Cardiac muscle cell (in vitro differentiated cells and primary cell): ENCODE measurements at regions not wholly inside any gene's neighbourhood (a gene's known extent, or its start where the extent isn't known, plus 50 kb on each side); places are given as distances from the start of the nearest gene placed in this dataset.

Experiments used
- DNase-seq, 2 donors: peaks; one replicate each; pipeline versions ENCODE4 v3.0.0 to v3.0.0-alpha.2; 2010 to 2017; ENCODE audit warnings: low read depth in 1 of 2, low spot score in 1 of 2
- H3K27ac ChIP-seq: fragments of 200-600 bp; sonication (generic); 2 replicates; pipeline ENCODE4 v1.5.1; 2016
- H3K27me3 ChIP-seq: fragments of 200-600 bp; sonication (generic); 2 replicates; pipeline ENCODE4 v1.6.0; 2016; ENCODE audit warnings: control low read depth
- H3K36me3 ChIP-seq: fragments of 200-600 bp; sonication (generic); 2 replicates; pipeline ENCODE4 v1.5.1; 2016; ENCODE audit warnings: control low read depth
- H3K4me1 ChIP-seq: fragments of 200-600 bp; sonication (generic); 2 replicates; pipeline ENCODE4 v1.8.1; 2017; ENCODE audit warnings: low read depth, mild to moderate bottlenecking, mixed run types
- H3K4me3 ChIP-seq: fragments of 200-600 bp; sonication (generic); 2 replicates; pipeline ENCODE4 v1.5.1; 2016; ENCODE audit warnings: mild to moderate bottlenecking
- H3K9me3 ChIP-seq: fragments of 200-600 bp; sonication (generic); 2 replicates; pipeline ENCODE4 v1.5.1; 2017; ENCODE audit warnings: low read depth, mild to moderate bottlenecking, control low read depth
- CTCF ChIP-seq: IDR thresholded peaks from 2 replicates; pipeline ENCODE4 v1.5.1; 2012; ENCODE audit warnings: low read depth, mild to moderate bottlenecking, low read length

GRCh38 chr17:72359274-72359673 lies 238.5 kb downstream of the SOX9 start:
- DNase-seq, result no peak
- Histone ChIP-seq H3K27me3 (no peaks in the 10 kb centered on the region), H3K27ac (no peak overlapping the region)

GRCh38 chr17:72359811-72360210 lies 239.0 kb downstream of the SOX9 start:
- no peaks in the 10 kb centered on the region for H3K27me3 ChIP-seq
- H3K9me3 ChIP-seq, result no peaks in the 10 kb centered on the region
- no peaks in the 10 kb centered on the region for H3K36me3 ChIP-seq
- no peak for TF ChIP-seq CTCF
- DNase-seq, result no peak
- no peak overlapping the region for H3K4me3 ChIP-seq
- no peaks in the 10 kb centered on the region for H3K4me1 ChIP-seq
- no peak overlapping the region for H3K27ac ChIP-seq

More at GRCh38 chr17:72359274-72359673, 238.5 kb downstream of the SOX9 start:
- no peak for TF ChIP-seq CTCF
- no peaks in the 10 kb centered on the region for H3K4me1 ChIP-seq
- no peaks in the 10 kb centered on the region for H3K36me3 ChIP-seq
- H3K4me3 ChIP-seq, result no peak overlapping the region
- H3K9me3 ChIP-seq, result no peaks in the 10 kb centered on the region

DNA sequence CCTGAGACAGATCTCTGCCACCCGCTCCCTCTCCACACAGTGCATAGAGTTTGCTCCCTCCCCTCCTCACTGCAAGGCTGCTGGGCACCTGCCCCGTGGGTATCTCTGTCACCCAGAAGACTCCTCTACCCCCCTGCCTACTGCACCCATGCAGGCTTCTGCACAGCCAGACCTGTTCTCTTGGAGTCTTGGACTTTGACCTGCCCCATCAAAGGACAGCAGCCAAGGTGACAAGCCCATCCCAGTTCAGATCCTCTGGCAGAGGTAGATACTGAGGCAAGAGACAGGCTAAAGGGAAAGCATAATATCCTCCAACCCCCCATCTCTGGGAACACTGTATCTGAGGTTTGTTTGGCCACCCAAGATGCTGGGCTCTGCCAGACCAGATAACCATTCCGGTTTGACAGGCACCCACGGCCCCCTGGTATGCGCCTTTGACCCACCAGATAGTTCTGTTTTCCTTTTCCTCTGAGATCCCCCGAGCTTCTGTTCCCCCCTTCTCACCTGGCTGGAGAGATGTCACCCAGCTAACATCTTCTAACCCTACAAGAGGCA lies 239.6 kb downstream of the SOX9 start:
- Histone ChIP-seq H3K27me3 (no peaks in the 10 kb centered on the region), H3K4me3 (no peak overlapping the region)

GRCh38 chr17:72361892-72362291 lies 241.1 kb downstream of the SOX9 start:
- Histone ChIP-seq H3K9me3 (no peaks in the 10 kb centered on the region), H3K36me3 (no peaks in the 10 kb centered on the region), H3K27me3 (no peaks in the 10 kb centered on the region), H3K4me1 (no peaks in the 10 kb centered on the region), H3K27ac (no peak overlapping the region), H3K4me3 (no peak overlapping the region)
- no peak for DNase-seq
- TF ChIP-seq CTCF, result no peak

More for the DNA sequence above, 239.6 kb downstream of the SOX9 start:
- no peak for DNase-seq
- Histone ChIP-seq H3K9me3 (no peaks in the 10 kb centered on the region), H3K27ac (no peak overlapping the region), H3K4me1 (no peaks in the 10 kb centered on the region), H3K36me3 (no peaks in the 10 kb centered on the region)
- no peak for TF ChIP-seq CTCF

DNA sequence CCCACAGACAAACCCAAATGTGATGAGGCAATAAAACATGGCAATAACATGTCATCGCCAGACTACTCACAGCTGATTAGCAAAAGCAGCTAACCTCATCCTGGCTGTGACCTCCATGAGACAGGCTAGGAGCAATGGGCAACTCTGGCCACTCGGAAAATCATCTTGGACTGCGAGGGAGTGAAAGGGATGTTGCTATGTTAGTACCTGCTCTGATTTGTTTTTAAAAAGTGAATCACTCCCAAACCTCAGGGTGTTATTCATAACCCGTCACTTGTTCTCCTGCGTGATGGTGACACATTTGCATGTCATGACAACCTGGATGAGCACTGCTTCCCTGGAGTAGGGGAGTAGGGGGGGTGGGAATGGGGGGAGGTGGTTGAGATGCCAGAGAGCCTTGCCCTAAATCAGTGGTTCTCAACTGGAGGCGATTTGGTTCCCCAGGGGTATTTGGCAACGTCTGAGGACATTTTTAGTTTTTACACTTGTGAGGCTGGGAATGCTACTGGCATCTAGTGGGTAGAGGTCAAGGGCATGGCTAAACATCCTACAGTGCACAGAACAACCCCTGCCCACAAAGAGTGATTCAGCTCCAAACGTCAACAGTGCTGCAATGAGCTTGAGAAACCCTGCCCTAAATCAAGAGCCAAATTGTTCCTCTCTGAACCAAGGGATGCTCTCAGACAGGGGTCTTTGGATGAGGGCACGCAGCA lies 241.7 kb downstream of the SOX9 start:
- H3K27me3 ChIP-seq, result no peaks in the 10 kb centered on the region

More for the DNA sequence above, 241.7 kb downstream of the SOX9 start:
- DNase-seq, result peak in 1 of 2 donors; percentile 47
- Histone ChIP-seq H3K4me3 (no peak overlapping the region), H3K27ac (no peak overlapping the region), H3K9me3 (no peaks in the 10 kb centered on the region), H3K4me1 (no peaks in the 10 kb centered on the region), H3K36me3 (no peaks in the 10 kb centered on the region)
- TF ChIP-seq CTCF, result no peak
